Stimulated activated CD8-positive, alpha-beta memory T cell treated with anti-CD3 and anti-CD28 coated beads, Interleukin-15, amount 100 ng/mL, for 24 hours (primary cell): ENCODE measurements at regions not wholly inside any gene's neighbourhood (a gene's known extent, or its start where the extent isn't known, plus 50 kb on each side); places are given as distances from the start of the nearest gene placed in this dataset.
"Not testable (repeated sequence)": the region's sequence is repeated elsewhere in the genome, so short reads cannot be mapped to it uniquely, and the experiment has no call there.

Experiments used
- DNase-seq: peaks from one replicate; pipeline ENCODE4 v3.0.0-alpha.2; 2020; ENCODE audit warnings: low read depth

GRCh38 chr16:29258946-29259634 is 147.4 kb downstream of the NPIPB11 start:
- DNase-seq = not testable (repeated sequence)

GRCh38 chr16:29257419-29258336 is 148.8 kb downstream of the NPIPB11 start:
- not testable (repeated sequence) for DNase-seq

GRCh38 chr16:29256501-29256981 is 150.0 kb downstream of the NPIPB11 start:
- DNase-seq = no peak

- DNase-seq = not testable (repeated sequence)
These were observed 150.6 kb downstream of the NPIPB11 start for GRCh38 chr16:29255957-29256356.

GRCh38 chr16:29255496-29255796 is 151.1 kb downstream of the NPIPB11 start:
- not testable (repeated sequence) for DNase-seq

- no peak for DNase-seq
These were observed 151.6 kb downstream of the NPIPB11 start for GRCh38 chr16:29254676-29255495.

- DNase-seq = not testable (repeated sequence)
These were observed 152.6 kb downstream of the NPIPB11 start for GRCh38 chr16:29253716-29254590.

- not testable (repeated sequence) for DNase-seq
These were observed 153.4 kb downstream of the NPIPB11 start for GRCh38 chr16:29253066-29253590.

- not testable (repeated sequence) for DNase-seq
These were observed 154.2 kb downstream of the NPIPB11 start for GRCh38 chr16:29252311-29252710.

- DNase-seq = not testable (repeated sequence)
These were observed 154.9 kb downstream of the NPIPB11 start for GRCh38 chr16:29251571-29252011.

GRCh38 chr16:29250923-29251434 is 155.5 kb downstream of the NPIPB11 start:
- DNase-seq = not testable (repeated sequence)

- DNase-seq = not testable (repeated sequence)
These were observed 156.0 kb downstream of the NPIPB11 start for GRCh38 chr16:29250469-29250868.

- not testable (repeated sequence) for DNase-seq
These were observed 157.6 kb downstream of the NPIPB11 start for GRCh38 chr16:29248940-29249318.

GRCh38 chr16:29248306-29248939 is 158.1 kb downstream of the NPIPB11 start:
- DNase-seq = not testable (repeated sequence)

GRCh38 chr16:29246091-29246490 is 160.4 kb downstream of the NPIPB11 start:
- not testable (repeated sequence) for DNase-seq

GRCh38 chr16:29237971-29238370 is 168.5 kb downstream of the NPIPB11 start:
- DNase-seq = no peak

GRCh38 chr16:29237495-29237894 is 169.0 kb downstream of the NPIPB11 start:
- not testable (repeated sequence) for DNase-seq

- DNase-seq = not testable (repeated sequence)
These were observed 169.5 kb downstream of the NPIPB11 start for GRCh38 chr16:29237023-29237422.

GRCh38 chr16:29235836-29236370 is 170.6 kb downstream of the NPIPB11 start:
- not testable (repeated sequence) for DNase-seq
